ENCODE measurements at regions not wholly inside any gene's neighbourhood (a gene's known extent, or its start where the extent isn't known, plus 50 kb on each side); places are given as distances from the start of the nearest gene placed in this dataset.

GRCh38 chr4:161187569-161187968 lies 976.2 kb downstream of the FSTL5 start:
- Histone ChIP-seq H3K79me2 (ENCODE audit: low read depth) (no peaks in the 10 kb centered on the region), H3F3A (ENCODE audit: low read depth) (no peaks in the 10 kb centered on the region), H3K4me3 (no peak overlapping the region), H3K4me2 (no peak overlapping the region), H3K9me3 (ENCODE audit: low read depth) (no peaks in the 10 kb centered on the region), H2AFZ (replicated peaks) (no peak overlapping the region), H3K4me1 (no peaks in the 10 kb centered on the region), H3K27ac (no peak overlapping the region), H3K36me3 (no peaks in the 10 kb centered on the region), H3K9ac (no peak overlapping the region), H4K20me1 (ENCODE audit: low read depth) (no peaks in the 10 kb centered on the region), H3K27me3 (no peaks in the 10 kb centered on the region)
- H3K4me1 Mint-ChIP-seq = peaks cover 11% of the 10 kb centered on the region
- no peaks in the 10 kb centered on the region for H3K9me3 Mint-ChIP-seq
- H3K27me3 Mint-ChIP-seq (ENCODE audit: insufficient read depth, low read depth) = peaks cover 2% of the 10 kb centered on the region
- DNase-seq (ENCODE audit: low spot score) = no peak
- no peak overlapping the region for H3K27ac Mint-ChIP-seq
- H3K36me3 Mint-ChIP-seq = no peaks in the 10 kb centered on the region
- no peak overlapping the region for H3K4me3 Mint-ChIP-seq
- TF ChIP-seq EZH2 (IDR thresholded peaks at IDR 0.05) = no peak
- no peak for TF ChIP-seq EZH2phosphoT487 (IDR thresholded peaks at IDR 0.05)
- no peak for TF ChIP-seq CTCF (IDR thresholded peaks at IDR 0.05)

GRCh38 chr4:161186750-161187149 lies 977.0 kb downstream of the FSTL5 start:
- Histone ChIP-seq H3K4me1 (no peaks in the 10 kb centered on the region), H3K79me2 (ENCODE audit: low read depth) (no peaks in the 10 kb centered on the region), H3K9ac (no peak overlapping the region), H3K4me3 (no peak overlapping the region), H3K9me3 (ENCODE audit: low read depth) (no peaks in the 10 kb centered on the region), H3K27ac (no peak overlapping the region), H3K4me2 (no peak overlapping the region), H3K36me3 (no peaks in the 10 kb centered on the region), H3F3A (ENCODE audit: low read depth) (no peaks in the 10 kb centered on the region), H2AFZ (replicated peaks) (no peak overlapping the region), H3K27me3 (no peaks in the 10 kb centered on the region), H4K20me1 (ENCODE audit: low read depth) (no peaks in the 10 kb centered on the region)
- TF ChIP-seq EZH2phosphoT487 (IDR thresholded peaks at IDR 0.05) (no peak), CTCF (IDR thresholded peaks at IDR 0.05) (no peak), EZH2 (IDR thresholded peaks at IDR 0.05) (no peak)
- Mint-ChIP-seq H3K4me1 (peaks cover 11% of the 10 kb centered on the region), H3K27ac (no peak overlapping the region), H3K27me3 (ENCODE audit: insufficient read depth, low read depth) (peaks cover 2% of the 10 kb centered on the region), H3K36me3 (no peaks in the 10 kb centered on the region), H3K4me3 (no peak overlapping the region), H3K9me3 (no peaks in the 10 kb centered on the region)
- DNase-seq (ENCODE audit: low spot score) = no peak

GRCh38 chr4:161186012-161186411 lies 977.8 kb downstream of the FSTL5 start:
- no peaks in the 10 kb centered on the region for H3K36me3 ChIP-seq
- H3K9ac ChIP-seq = no peak overlapping the region
- H3K27ac Mint-ChIP-seq = no peak overlapping the region
- H3K4me1 Mint-ChIP-seq = peaks cover 11% of the 10 kb centered on the region
- H3F3A ChIP-seq (ENCODE audit: low read depth) = no peaks in the 10 kb centered on the region
- H3K27ac ChIP-seq = no peak overlapping the region
- H3K79me2 ChIP-seq (ENCODE audit: low read depth) = no peaks in the 10 kb centered on the region
- no peaks in the 10 kb centered on the region for H3K27me3 ChIP-seq
- no peaks in the 10 kb centered on the region for H4K20me1 ChIP-seq (ENCODE audit: low read depth)
- DNase-seq (ENCODE audit: low spot score) = no peak
- no peaks in the 10 kb centered on the region for H3K9me3 Mint-ChIP-seq
- no peak overlapping the region for H3K4me3 Mint-ChIP-seq
- no peak overlapping the region for H2AFZ ChIP-seq (replicated peaks)
- H3K4me2 ChIP-seq = no peak overlapping the region
- H3K27me3 Mint-ChIP-seq (ENCODE audit: insufficient read depth, low read depth) = peaks cover 2% of the 10 kb centered on the region
- H3K4me3 ChIP-seq = no peak overlapping the region
- H3K4me1 ChIP-seq = no peaks in the 10 kb centered on the region
- H3K36me3 Mint-ChIP-seq = no peaks in the 10 kb centered on the region
- H3K9me3 ChIP-seq (ENCODE audit: low read depth) = no peaks in the 10 kb centered on the region
- no peak for TF ChIP-seq EZH2phosphoT487 (IDR thresholded peaks at IDR 0.05)
- TF ChIP-seq EZH2 (IDR thresholded peaks at IDR 0.05) = no peak
- TF ChIP-seq CTCF (IDR thresholded peaks at IDR 0.05) = no peak

Measured in neural progenitor cell (in vitro differentiated cells).